B cell (primary cell): ENCODE measurements at regions not wholly inside any gene's neighbourhood (a gene's known extent, or its start where the extent isn't known, plus 50 kb on each side); places are given as distances from the start of the nearest gene placed in this dataset.

ENCODE experiments used
- ATAC-seq: fragments of 200-7000 bp; cut with Tn5 transposase; one replicate; pipeline ENCODE4 v1.10.0; 2021; ENCODE audit warnings: low read depth, mild to moderate bottlenecking, moderate number of reproducible peaks, moderate library complexity
- CTCF ChIA-PET: fragments of 350-600 bp; sonication (Branson Sonifier 250); formaldehyde crosslinking; loops from one replicate; lab custom pipeline; 2021; ENCODE audit warnings: antibody characterized with exemption, inconsistent platforms; lab: Charles Lee
- POLR2A ChIA-PET: fragments of 350-600 bp; sonication (Branson Sonifier 250); formaldehyde crosslinking; loops from one replicate; lab custom pipeline; 2021; ENCODE audit warnings: antibody characterized with exemption; lab: Charles Lee
- DNase-seq: peaks from one replicate; pipeline ENCODE4 v3.0.0; 2013
- H2AFZ ChIP-seq: 2 replicates; pipeline ENCODE4 v1.6.1; 2012; ENCODE audit warnings: mild to moderate bottlenecking, low read depth, low read length; ENCODE audit not compliant: insufficient read depth, poor library complexity, severe bottlenecking
- H3K27ac ChIP-seq, 2 donors: 1 replicate in 1 of 2; 2 replicates in 1 of 2; pipeline ENCODE4 v1.5.1; 2012 to 2013; ENCODE audit warnings: low read length in 2 of 2, mild to moderate bottlenecking in 2 of 2, moderate library complexity in 1 of 2
- H3K27me3 ChIP-seq, 4 experiments: fragments of 200-600 bp in 1 of 4; sonication (generic) in 1 of 4; replicated peaks in 1 of 4; 1 replicate in 2 of 4; 2 replicates in 2 of 4; pipeline versions ENCODE4 v1.6.1 to v1.7.0; 2013 to 2016; ENCODE audit warnings: low read length in 3 of 4, mild to moderate bottlenecking in 2 of 4, mixed read lengths in 1 of 4, moderate library complexity in 1 of 4; ENCODE audit not compliant: insufficient read depth in 4 of 4, control insufficient read depth in 3 of 4; ENCODE audit errors: control extremely low read depth in 1 of 4
- H3K36me3 ChIP-seq, 2 experiments: replicated peaks in 1 of 2; 1 replicate in 1 of 2; 2 replicates in 1 of 2; pipeline versions ENCODE4 v1.6.1 to v1.7.1; 2013; ENCODE audit warnings: low read length in 1 of 2; ENCODE audit not compliant: insufficient read depth in 2 of 2, control insufficient read depth in 1 of 2; ENCODE audit errors: control extremely low read depth in 1 of 2, extremely low read depth in 1 of 2
- H3K4me1 ChIP-seq, 2 donors: fragments of 200-600 bp in 1 of 2; sonication (generic) in 1 of 2; 1 replicate in 1 of 2; 2 replicates in 1 of 2; pipeline versions ENCODE4 v1.5.1 to v1.6.1; 2013 to 2017; ENCODE audit warnings: low read length in 2 of 2; ENCODE audit not compliant: control insufficient read depth in 2 of 2, insufficient read depth in 2 of 2
- H3K4me2 ChIP-seq: replicated peaks from 2 replicates; pipeline ENCODE3; 2012; ENCODE audit warnings: mild to moderate bottlenecking, low read depth, low read length; ENCODE audit not compliant: poor library complexity, severe bottlenecking
- H3K4me3 ChIP-seq, 5 experiments: fragments of 200-600 bp in 1 of 5; sonication (generic) in 1 of 5; 1 replicate in 3 of 5; 2 replicates in 2 of 5; pipeline versions ENCODE4 v1.5.1 to v1.7.0; 2011 to 2016; ENCODE audit warnings: low read length in 4 of 5, mild to moderate bottlenecking in 4 of 5, low read depth in 2 of 5, control low read depth in 1 of 5, moderate library complexity in 1 of 5; ENCODE audit not compliant: insufficient read depth in 1 of 5; ENCODE audit errors: control extremely low read depth in 1 of 5, extremely low read depth in 1 of 5
- H3K79me2 ChIP-seq: fragments of 200-600 bp; sonication (generic); one replicate; pipeline ENCODE4 v1.6.0; 2016; ENCODE audit warnings: low read length; ENCODE audit not compliant: control insufficient read depth, insufficient read depth
- H3K9ac ChIP-seq: fragments of 200-600 bp; sonication (generic); 2 replicates; pipeline ENCODE4 v1.6.1; 2017; ENCODE audit warnings: mild to moderate bottlenecking, low read length, moderate library complexity
- H3K9me3 ChIP-seq, 3 donors: one replicate each; pipeline versions ENCODE4 v1.6.1 to v1.7.1; 2013; ENCODE audit warnings: low read length in 2 of 3; ENCODE audit not compliant: control insufficient read depth in 2 of 3, insufficient read depth in 1 of 3; ENCODE audit errors: control extremely low read depth in 1 of 3
- H4K20me1 ChIP-seq: 2 replicates; pipeline ENCODE4 v1.6.0; 2012; ENCODE audit warnings: mild to moderate bottlenecking, low read length; ENCODE audit not compliant: insufficient read depth, control insufficient read depth, poor library complexity, severe bottlenecking
- H3K27ac Mint-ChIP-seq: one replicate; pipeline ENCODE4 v1.8.0; 2021; ENCODE audit warnings: mixed read lengths
- H3K27me3 Mint-ChIP-seq: one replicate; pipeline ENCODE4 v1.8.0; 2021; ENCODE audit warnings: mixed read lengths
- H3K4me1 Mint-ChIP-seq: one replicate; pipeline ENCODE4 v1.8.0; 2021; ENCODE audit warnings: mixed read lengths
- H3K4me3 Mint-ChIP-seq: one replicate; pipeline ENCODE4 v1.8.0; 2021; ENCODE audit warnings: mixed read lengths
- H3K9me3 Mint-ChIP-seq: one replicate; pipeline ENCODE4 v1.8.0; 2022; ENCODE audit warnings: mixed read lengths; ENCODE audit not compliant: insufficient read depth
- CTCF ChIP-seq: fragments of 200-600 bp; IDR thresholded peaks from one replicate; pipeline ENCODE4 v1.8.0; 2022; ENCODE audit warnings: antibody characterized with exemption, mild to moderate bottlenecking
- EZH2 ChIP-seq: IDR thresholded peaks from 2 replicates; pipeline ENCODE4 v1.6.1; 2012; ENCODE audit warnings: borderline replicate concordance, low read depth, mild to moderate bottlenecking, moderate library complexity, low read length; ENCODE audit not compliant: insufficient read depth, poor library complexity, severe bottlenecking
- WGBS: methylation state at CpG from one replicate; pipeline ENCODE4 v1.1.5; 2013; ENCODE audit warnings: missing lambda C conversion rate; ENCODE audit not compliant: insufficient coverage; 5-methylcytosine and 5-hydroxymethylcytosine counted together
- intact Hi-C: fragments of 100-400 bp; cut with micrococcal nuclease; formaldehyde crosslinking; loops from one replicate; pipeline ENCODE4 v1.10.0; 2022

- Histone ChIP-seq H3K27me3 (no peaks in the 10 kb centered on the region), H3K9me3 (no peaks in the 10 kb centered on the region), H3K4me3 (no peak overlapping the region), H4K20me1 (no peaks in the 10 kb centered on the region), H3K4me1 (no peaks in the 10 kb centered on the region), H2AFZ (no peak overlapping the region), H3K27ac (no peak overlapping the region), H3K9ac (no peak overlapping the region), H3K4me2 (no peak overlapping the region), H3K36me3 (no peaks in the 10 kb centered on the region), H3K79me2 (no peaks in the 10 kb centered on the region)
- ATAC-seq (no peak), DNase-seq (no peak)
- 65% methylated on average over 2 of the region's 3 CpGs for WGBS
- ChIA-PET CTCF (no interaction called here), POLR2A (no interaction called here)
- intact Hi-C loops = no loop called here
- TF ChIP-seq EZH2 (no peak), CTCF (no peak)
- Mint-ChIP-seq H3K4me3 (no peak overlapping the region), H3K9me3 (no peaks in the 10 kb centered on the region), H3K27me3 (no peaks in the 10 kb centered on the region), H3K4me1 (no peaks in the 10 kb centered on the region), H3K27ac (no peak overlapping the region)
These were observed 405.3 kb upstream of the SGCD start for GRCh38 chr5:155921621-155922020.

GRCh38 chr5:155923784-155924183 is 403.2 kb upstream of the SGCD start:
- ATAC-seq = no peak
- no peaks in the 10 kb centered on the region for H3K36me3 ChIP-seq
- H3K27me3 ChIP-seq = no peaks in the 10 kb centered on the region
- Mint-ChIP-seq H3K9me3 (no peaks in the 10 kb centered on the region), H3K27ac (no peak overlapping the region), H3K4me3 (no peak overlapping the region), H3K4me1 (no peaks in the 10 kb centered on the region), H3K27me3 (no peaks in the 10 kb centered on the region)
- no peak for TF ChIP-seq EZH2
- TF ChIP-seq CTCF = no peak
- no peak overlapping the region for H3K4me2 ChIP-seq
- no peaks in the 10 kb centered on the region for H3K9me3 ChIP-seq
- no peak overlapping the region for H3K27ac ChIP-seq
- no peak overlapping the region for H3K9ac ChIP-seq
- no CpG with 5 or more reads among the region's 1 CpG for WGBS
- DNase-seq = no peak
- H4K20me1 ChIP-seq = no peaks in the 10 kb centered on the region
- intact Hi-C loops = no loop called here
- CTCF ChIA-PET = no interaction called here
- H3K4me3 ChIP-seq = no peak overlapping the region
- no peaks in the 10 kb centered on the region for H3K79me2 ChIP-seq
- no peaks in the 10 kb centered on the region for H3K4me1 ChIP-seq
- POLR2A ChIA-PET = no interaction called here
- no peak overlapping the region for H2AFZ ChIP-seq
